ENCODE measurements at regions not wholly inside any gene's neighbourhood (a gene's known extent, or its start where the extent isn't known, plus 50 kb on each side); places are given as distances from the start of the nearest gene placed in this dataset.

GRCh38 chr2:181142514-181142913, 162.1 kb downstream of the UBE2E3 start:
- TF ChIP-seq POLR2A (IDR thresholded peaks at IDR 0.05; ENCODE audit: low read depth, low read length) (no peak), POLR2AphosphoS5 (IDR thresholded peaks at IDR 0.05; ENCODE audit: low read depth, low read length) (no peak)

All from GM12892 (cell line).